HCT116 (cell line): ENCODE measurements at regions not wholly inside any gene's neighbourhood (a gene's known extent, or its start where the extent isn't known, plus 50 kb on each side); places are given as distances from the start of the nearest gene placed in this dataset.

Experiments
- ATAC-seq: fragments of 200-7000 bp; cut with Tn5 transposase; 2 replicates; pipeline ENCODE4 v1.9.1; 2020; ENCODE audit warnings: mild to moderate bottlenecking, moderate library complexity
- BruUV-seq: library from RNA; stranded (reverse); fragments of 400-500 nt; replicated peaks from 2 replicates; lab custom pipeline; 2021; lab: Mats Ljungman, UMichigan
- CTCF ChIA-PET: fragments of 300-600 bp; sonication (Branson Sonifier 250); formaldehyde crosslinking; loops from one replicate; lab custom pipeline; 2021; ENCODE audit warnings: antibody characterized with exemption; lab: Charles Lee
- POLR2A ChIA-PET: fragments of 300-600, 350-600 bp; sonication (Branson Sonifier 250); formaldehyde crosslinking; loops from one replicate; lab custom pipeline; 2021; ENCODE audit warnings: antibody characterized with exemption; lab: Charles Lee
- RAD21 ChIA-PET, 2 experiments: fragments of 300-600 bp; sonication (Branson Sonifier 250); formaldehyde crosslinking; loops; one replicate each; lab custom pipeline; 2023; ENCODE audit warnings: low total read pairs in 2 of 2; ENCODE audit not compliant: uncharacterized antibody in 2 of 2, unreplicated experiment in 2 of 2, low non-redundant PET in 1 of 2; lab: Charles Lee
- DNase-seq: peaks from one replicate; pipeline ENCODE4 v3.0.0-alpha.2; 2010; ENCODE audit warnings: low read depth, low spot score
- H2AFZ ChIP-seq: fragments of 200-600 bp; shearing (Covaris generic), sonication (generic); 2 replicates; pipeline ENCODE4 v1.6.1; 2017; ENCODE audit warnings: low read depth, mixed run types, mixed read lengths, antibody characterized with exemption, low read length; ENCODE audit not compliant: poor library complexity, severe bottlenecking
- H3K27ac ChIP-seq: 2 replicates; pipeline ENCODE4 v1.5.1; 2012; ENCODE audit warnings: low read depth, low read length
- H3K27me3 ChIP-seq: fragments of 200-600 bp; sonication (generic); 2 replicates; pipeline ENCODE4 v1.6.1; 2016; ENCODE audit warnings: mixed run types, low read length, mixed read lengths; ENCODE audit not compliant: insufficient read depth
- H3K36me3 ChIP-seq, 2 experiments: fragments of 200-500 bp in 1 of 2; fragments of 200-600 bp in 1 of 2; sonication (Bioruptor generic) in 1 of 2; sonication (generic) in 1 of 2; 2 replicates each; pipeline versions ENCODE4 v1.5.1 to v1.6.1; 2014 to 2016; ENCODE audit warnings: low read length in 2 of 2, inconsistent platforms in 1 of 2, mixed read lengths in 1 of 2, mixed run types in 1 of 2; ENCODE audit not compliant: insufficient read depth in 2 of 2, control insufficient read depth in 1 of 2
- H3K4me1 ChIP-seq, 2 experiments: fragments of 200-600 bp in 1 of 2; sonication (generic) in 1 of 2; 2 replicates each; pipeline versions ENCODE4 v1.5.1 to v1.6.1; 2012 to 2017; ENCODE audit warnings: low read length in 2 of 2, inconsistent platforms in 1 of 2, mild to moderate bottlenecking in 1 of 2, mixed read lengths in 1 of 2, mixed run types in 1 of 2, moderate library complexity in 1 of 2; ENCODE audit not compliant: insufficient read depth in 2 of 2, control insufficient read depth in 1 of 2
- H3K4me2 ChIP-seq: fragments of 200-600 bp; sonication (generic); 2 replicates; pipeline ENCODE4 v1.6.1; 2017; ENCODE audit warnings: mixed run types, low read length, mixed read lengths
- H3K4me3 ChIP-seq, 2 experiments: fragments of 200-600 bp in 1 of 2; sonication (generic) in 1 of 2; replicated peaks in 1 of 2; 2 replicates each; pipeline ENCODE4 v1.5.1; 2011 to 2016; ENCODE audit warnings: low read length in 2 of 2, control low read depth in 1 of 2, low read depth in 1 of 2, mild to moderate bottlenecking in 1 of 2, mixed read lengths in 1 of 2, mixed run types in 1 of 2
- H3K79me2 ChIP-seq: fragments of 200-600 bp; sonication (generic); 2 replicates; pipeline ENCODE4 v1.6.1; 2017; ENCODE audit warnings: mild to moderate bottlenecking, mixed run types, low read length, moderate library complexity, mixed read lengths; ENCODE audit not compliant: insufficient read depth
- H3K9ac ChIP-seq: fragments of 200-600 bp; sonication (generic); 2 replicates; pipeline ENCODE4 v1.6.1; 2016; ENCODE audit warnings: low read length, mixed read lengths
- H3K9me2 ChIP-seq: fragments of 200-600 bp; sonication (generic), shearing (Covaris generic); 2 replicates; pipeline ENCODE4 v1.6.1; 2017; ENCODE audit warnings: mixed run types, mild to moderate bottlenecking, moderate library complexity; ENCODE audit not compliant: insufficient read depth
- H3K9me3 ChIP-seq, 2 experiments: fragments of 200-500 bp in 1 of 2; fragments of 200-600 bp in 1 of 2; sonication (Bioruptor generic) in 1 of 2; sonication (generic) in 1 of 2; 2 replicates each; pipeline ENCODE4 v1.6.1; 2014 to 2017; ENCODE audit warnings: low read length in 2 of 2, mixed read lengths in 2 of 2, inconsistent platforms in 1 of 2, low read depth in 1 of 2, mild to moderate bottlenecking in 1 of 2, mixed run types in 1 of 2, moderate library complexity in 1 of 2; ENCODE audit not compliant: control insufficient read depth in 1 of 2, insufficient read depth in 1 of 2
- H4K20me1 ChIP-seq: fragments of 200-600 bp; sonication (generic), shearing (Covaris generic); 2 replicates; pipeline ENCODE4 v1.6.1; 2017; ENCODE audit warnings: mixed run types, mild to moderate bottlenecking, moderate library complexity; ENCODE audit not compliant: insufficient read depth
- CBX3 ChIP-seq: IDR thresholded peaks from 2 replicates; pipeline ENCODE4 v1.6.1; 2012; ENCODE audit warnings: low read depth
- EGR1 ChIP-seq: IDR thresholded peaks from 2 replicates; pipeline ENCODE4 v1.6.1; 2012; ENCODE audit warnings: low read depth
- ELF1 ChIP-seq: IDR thresholded peaks from 2 replicates; pipeline ENCODE4 v1.6.1; 2012; ENCODE audit warnings: low read depth, borderline replicate concordance
- FOSL1 ChIP-seq: IDR thresholded peaks from 2 replicates; pipeline ENCODE4 v1.6.1; 2012; ENCODE audit warnings: low read depth
- JUND ChIP-seq: IDR thresholded peaks from 2 replicates; pipeline ENCODE4 v1.6.1; 2012
- POLR2AphosphoS5 ChIP-seq: IDR thresholded peaks from 2 replicates; pipeline ENCODE4 v1.6.1; 2011; ENCODE audit warnings: mild to moderate bottlenecking, low read depth, low read length, moderate library complexity
- SP1 ChIP-seq: IDR thresholded peaks from 2 replicates; pipeline ENCODE4 v1.6.1; 2012; ENCODE audit warnings: low read depth
- SRF ChIP-seq: IDR thresholded peaks from 2 replicates; pipeline ENCODE4 v1.6.1; 2012; ENCODE audit warnings: low read depth
- TCF7L2 ChIP-seq: IDR thresholded peaks from 2 replicates; pipeline ENCODE4 v1.7.0; 2011; ENCODE audit warnings: borderline replicate concordance, inconsistent platforms; ENCODE audit not compliant: insufficient read depth, insufficient read length; ENCODE audit errors: extremely low read depth
- ZNF274 ChIP-seq: fragments of 200-500 bp; sonication (Bioruptor generic); IDR thresholded peaks from 2 replicates; pipeline ENCODE4 v1.6.1; 2014; ENCODE audit warnings: mild to moderate bottlenecking, low read depth, low read length, inconsistent platforms
- intact Hi-C: fragments of 100-400 bp; cut with micrococcal nuclease; formaldehyde crosslinking; loops from 2 replicates; pipeline ENCODE4 v1.10.0; 2022
- TF ChIP-seq, protein P1 (sequence below), 3 experiments: fragments of 200-600 bp in 1 of 3; sonication (generic) in 1 of 3; IDR thresholded peaks in 2 of 3; conservative IDR thresholded peaks in 1 of 3; 2 replicates each; pipeline ENCODE4 v1.5.1; 2012 to 2017; ENCODE audit warnings: low read depth in 2 of 3, low read length in 2 of 3, antibody characterized with exemption in 1 of 3, borderline replicate concordance in 1 of 3, control low read depth in 1 of 3, mild to moderate bottlenecking in 1 of 3, mixed read lengths in 1 of 3, mixed run types in 1 of 3, moderate library complexity in 1 of 3; ENCODE audit not compliant: insufficient read depth in 1 of 3
- TF ChIP-seq, protein P2 (sequence below): IDR thresholded peaks from 2 replicates; pipeline ENCODE4 v1.6.1; 2012; ENCODE audit warnings: low read depth

DNA sequence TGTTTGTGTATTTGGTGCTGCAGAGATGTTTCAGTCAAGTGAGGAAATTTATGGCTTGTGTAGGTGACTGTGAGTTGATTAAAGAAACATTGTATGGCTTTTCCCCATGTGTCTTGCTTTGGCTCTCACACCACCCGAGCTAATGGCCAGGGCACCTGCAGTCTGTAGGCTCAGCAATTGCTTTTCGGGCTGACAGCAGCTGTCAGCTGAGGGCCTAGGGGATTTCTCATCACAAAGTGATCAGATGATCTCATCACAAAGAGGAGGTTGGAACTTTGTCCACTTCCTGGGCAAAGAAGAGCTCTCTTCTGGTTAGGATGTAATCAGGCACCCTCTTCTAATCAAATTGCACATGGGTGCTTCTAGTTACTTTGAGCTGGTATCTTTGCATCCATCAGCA is 632.2 kb downstream of the SLC4A3 start:
- ChIA-PET POLR2A (no interaction called here), CTCF (no interaction called here), RAD21 (no interaction called here)
- Histone ChIP-seq H3K79me2 (no peaks in the 10 kb centered on the region), H3K9me2 (no peaks in the 10 kb centered on the region), H3K4me3 (no peak overlapping the region), H3K9me3 (no peaks in the 10 kb centered on the region), H3K4me2 (no peak overlapping the region), H3K9ac (no peak overlapping the region), H3K36me3 (no peaks in the 10 kb centered on the region), H3K27ac (no peak overlapping the region), H3K4me1 (no peaks in the 10 kb centered on the region), H3K27me3 (no peaks in the 10 kb centered on the region), H2AFZ (no peak overlapping the region), H4K20me1 (no peaks in the 10 kb centered on the region)
- no TSS peak for BruUV-seq
- no peak for DNase-seq
- intact Hi-C loops = no loop called here
- TF ChIP-seq POLR2AphosphoS5 = no peak
- no peak for TF ChIP-seq JUND
- TF ChIP-seq SP1 = no peak
- TF ChIP-seq FOSL1 = no peak
- ATAC-seq = no peak

DNA sequence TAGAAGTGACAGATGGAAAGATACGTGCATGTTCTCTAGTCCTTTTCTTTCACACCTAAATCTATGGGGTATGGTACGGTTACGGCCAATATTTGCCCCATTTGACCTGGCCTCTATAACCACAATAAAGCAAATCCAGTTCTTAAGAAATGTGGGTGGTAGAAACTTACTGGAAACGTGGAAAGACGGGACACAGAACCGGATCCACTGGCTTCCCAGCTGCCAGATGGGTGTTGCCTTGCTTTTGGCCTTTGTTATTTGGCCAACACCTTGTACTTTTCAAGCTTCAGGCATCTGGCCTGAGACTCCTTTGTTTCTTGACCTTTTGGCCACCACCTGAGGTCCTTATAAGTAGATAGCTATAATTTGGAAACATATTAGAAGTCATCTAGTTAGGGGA is 635.9 kb downstream of the SLC4A3 start:
- H3K9me2 ChIP-seq = no peaks in the 10 kb centered on the region
- ATAC-seq = no peak
- no peaks in the 10 kb centered on the region for H3K79me2 ChIP-seq
- H3K27me3 ChIP-seq = no peaks in the 10 kb centered on the region
- H3K4me3 ChIP-seq = no peak overlapping the region
- CTCF ChIA-PET = no interaction called here
- POLR2A ChIA-PET = no interaction called here
- no peaks in the 10 kb centered on the region for H3K36me3 ChIP-seq
- no peak overlapping the region for H3K27ac ChIP-seq
- TF ChIP-seq, protein P1, sequence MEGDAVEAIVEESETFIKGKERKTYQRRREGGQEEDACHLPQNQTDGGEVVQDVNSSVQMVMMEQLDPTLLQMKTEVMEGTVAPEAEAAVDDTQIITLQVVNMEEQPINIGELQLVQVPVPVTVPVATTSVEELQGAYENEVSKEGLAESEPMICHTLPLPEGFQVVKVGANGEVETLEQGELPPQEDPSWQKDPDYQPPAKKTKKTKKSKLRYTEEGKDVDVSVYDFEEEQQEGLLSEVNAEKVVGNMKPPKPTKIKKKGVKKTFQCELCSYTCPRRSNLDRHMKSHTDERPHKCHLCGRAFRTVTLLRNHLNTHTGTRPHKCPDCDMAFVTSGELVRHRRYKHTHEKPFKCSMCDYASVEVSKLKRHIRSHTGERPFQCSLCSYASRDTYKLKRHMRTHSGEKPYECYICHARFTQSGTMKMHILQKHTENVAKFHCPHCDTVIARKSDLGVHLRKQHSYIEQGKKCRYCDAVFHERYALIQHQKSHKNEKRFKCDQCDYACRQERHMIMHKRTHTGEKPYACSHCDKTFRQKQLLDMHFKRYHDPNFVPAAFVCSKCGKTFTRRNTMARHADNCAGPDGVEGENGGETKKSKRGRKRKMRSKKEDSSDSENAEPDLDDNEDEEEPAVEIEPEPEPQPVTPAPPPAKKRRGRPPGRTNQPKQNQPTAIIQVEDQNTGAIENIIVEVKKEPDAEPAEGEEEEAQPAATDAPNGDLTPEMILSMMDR (IDR thresholded peaks at IDR 0.05 in 2 of 3, conservative IDR thresholded peaks at IDR 0.05 in 1 of 3; ENCODE audit: borderline replicate concordance in 1 of 3, insufficient read depth in 1 of 3, low read depth in 2 of 3, low read length in 2 of 3) = no peak
- no peak for TF ChIP-seq ZNF274
- TF ChIP-seq, protein P2, sequence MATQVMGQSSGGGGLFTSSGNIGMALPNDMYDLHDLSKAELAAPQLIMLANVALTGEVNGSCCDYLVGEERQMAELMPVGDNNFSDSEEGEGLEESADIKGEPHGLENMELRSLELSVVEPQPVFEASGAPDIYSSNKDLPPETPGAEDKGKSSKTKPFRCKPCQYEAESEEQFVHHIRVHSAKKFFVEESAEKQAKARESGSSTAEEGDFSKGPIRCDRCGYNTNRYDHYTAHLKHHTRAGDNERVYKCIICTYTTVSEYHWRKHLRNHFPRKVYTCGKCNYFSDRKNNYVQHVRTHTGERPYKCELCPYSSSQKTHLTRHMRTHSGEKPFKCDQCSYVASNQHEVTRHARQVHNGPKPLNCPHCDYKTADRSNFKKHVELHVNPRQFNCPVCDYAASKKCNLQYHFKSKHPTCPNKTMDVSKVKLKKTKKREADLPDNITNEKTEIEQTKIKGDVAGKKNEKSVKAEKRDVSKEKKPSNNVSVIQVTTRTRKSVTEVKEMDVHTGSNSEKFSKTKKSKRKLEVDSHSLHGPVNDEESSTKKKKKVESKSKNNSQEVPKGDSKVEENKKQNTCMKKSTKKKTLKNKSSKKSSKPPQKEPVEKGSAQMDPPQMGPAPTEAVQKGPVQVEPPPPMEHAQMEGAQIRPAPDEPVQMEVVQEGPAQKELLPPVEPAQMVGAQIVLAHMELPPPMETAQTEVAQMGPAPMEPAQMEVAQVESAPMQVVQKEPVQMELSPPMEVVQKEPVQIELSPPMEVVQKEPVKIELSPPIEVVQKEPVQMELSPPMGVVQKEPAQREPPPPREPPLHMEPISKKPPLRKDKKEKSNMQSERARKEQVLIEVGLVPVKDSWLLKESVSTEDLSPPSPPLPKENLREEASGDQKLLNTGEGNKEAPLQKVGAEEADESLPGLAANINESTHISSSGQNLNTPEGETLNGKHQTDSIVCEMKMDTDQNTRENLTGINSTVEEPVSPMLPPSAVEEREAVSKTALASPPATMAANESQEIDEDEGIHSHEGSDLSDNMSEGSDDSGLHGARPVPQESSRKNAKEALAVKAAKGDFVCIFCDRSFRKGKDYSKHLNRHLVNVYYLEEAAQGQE = no peak
- TF ChIP-seq TCF7L2 = no peak
- no peak for TF ChIP-seq ELF1
- no peak for TF ChIP-seq CBX3
- TF ChIP-seq SRF = no peak
- TF ChIP-seq POLR2AphosphoS5 = no peak
- TF ChIP-seq EGR1 = no peak
- H3K9ac ChIP-seq = no peak overlapping the region
- no peak for DNase-seq
- RAD21 ChIA-PET = no interaction called here
- no peaks in the 10 kb centered on the region for H4K20me1 ChIP-seq
- intact Hi-C loops = no loop called here
- BruUV-seq = no TSS peak
- no peaks in the 10 kb centered on the region for H3K9me3 ChIP-seq
- H2AFZ ChIP-seq = no peak overlapping the region
- H3K4me2 ChIP-seq = no peak overlapping the region
- no peaks in the 10 kb centered on the region for H3K4me1 ChIP-seq
